Activated CD8-positive, alpha-beta memory T cell treated with anti-CD3 and anti-CD28 coated beads, Interleukin-2, amount 50 U/mL, for 48 hours (primary cell): ENCODE measurements at regions not wholly inside any gene's neighbourhood (a gene's known extent, or its start where the extent isn't known, plus 50 kb on each side); places are given as distances from the start of the nearest gene placed in this dataset.

Source experiments
- DNase-seq: peaks from one replicate; pipeline ENCODE4 v3.0.0-alpha.2; 2020

GRCh38 chr13:76038920-76039716 lies 403.0 kb downstream of the LMO7 start:
- DNase-seq = no peak

- no peak for DNase-seq
Measured at GRCh38 chr13:76036176-76036575, 400.0 kb downstream of the LMO7 start.

GRCh38 chr13:76035711-76036110 lies 399.6 kb downstream of the LMO7 start:
- no peak for DNase-seq

GRCh38 chr13:76029706-76030105 lies 393.6 kb downstream of the LMO7 start:
- no peak for DNase-seq

- DNase-seq = no peak
Measured at GRCh38 chr13:76029088-76029487, 393.0 kb downstream of the LMO7 start.

GRCh38 chr13:76027131-76027530 lies 391.0 kb downstream of the LMO7 start:
- no peak for DNase-seq

GRCh38 chr13:76025392-76025791 lies 389.3 kb downstream of the LMO7 start:
- DNase-seq = no peak

GRCh38 chr13:76024151-76024550 lies 388.0 kb downstream of the LMO7 start:
- DNase-seq = no peak

GRCh38 chr13:76023652-76024051 lies 387.5 kb downstream of the LMO7 start:
- no peak for DNase-seq

- DNase-seq = no peak
Measured at GRCh38 chr13:76020421-76020955, 384.4 kb downstream of the LMO7 start.

- no peak for DNase-seq
Measured at GRCh38 chr13:76019421-76020044, 383.4 kb downstream of the LMO7 start.

GRCh38 chr13:76017861-76018556 lies 381.9 kb downstream of the LMO7 start:
- no peak for DNase-seq

GRCh38 chr13:76016799-76017400 lies 380.8 kb downstream of the LMO7 start:
- DNase-seq = no peak

- no peak for DNase-seq
Measured at GRCh38 chr13:76014406-76015318, 378.5 kb downstream of the LMO7 start.

- no peak for DNase-seq
Measured at GRCh38 chr13:76012091-76012721, 376.1 kb downstream of the LMO7 start.

- no peak for DNase-seq
Measured at GRCh38 chr13:76009267-76009890, 373.2 kb downstream of the LMO7 start.

- DNase-seq = no peak
Measured at GRCh38 chr13:76004416-76004815, 368.3 kb downstream of the LMO7 start.

GRCh38 chr13:76000131-76000530 lies 364.0 kb downstream of the LMO7 start:
- no peak for DNase-seq

GRCh38 chr13:75996582-75996981 lies 360.5 kb downstream of the LMO7 start:
- DNase-seq = no peak

- no peak for DNase-seq
Measured at GRCh38 chr13:75995966-75996365, 359.8 kb downstream of the LMO7 start.

- DNase-seq = no peak
Measured at GRCh38 chr13:75993823-75994222, 357.7 kb downstream of the LMO7 start.
